Esophagus muscularis mucosa (tissue), 3 donors: ENCODE measurements at regions not wholly inside any gene's neighbourhood (a gene's known extent, or its start where the extent isn't known, plus 50 kb on each side); places are given as distances from the start of the nearest gene placed in this dataset.

ENCODE experiments used
- POLR2A ChIP-seq: fragments of 450-650 bp; IDR thresholded peaks from one replicate; pipeline ENCODE4 v1.6.1; 2017; ENCODE audit warnings: antibody characterized with exemption, moderate library complexity, mild to moderate bottlenecking, low read depth
- POLR2AphosphoS5 ChIP-seq, 2 donors: sonication (generic); formaldehyde crosslinking; IDR thresholded peaks; one replicate each; pipeline ENCODE4 v1.6.1; 2017; ENCODE audit warnings: antibody characterized with exemption in 2 of 2
- TF ChIP-seq, protein P1 (sequence below), 3 experiments: fragments of 200-600 bp in 2 of 3; fragments of 450-650 bp in 1 of 3; sonication (generic) in 2 of 3; IDR thresholded peaks; one replicate each; pipeline ENCODE4 v1.5.1; 2017 to 2019; ENCODE audit warnings: antibody characterized with exemption in 3 of 3, mild to moderate bottlenecking in 2 of 3, moderate library complexity in 1 of 3

DNA sequence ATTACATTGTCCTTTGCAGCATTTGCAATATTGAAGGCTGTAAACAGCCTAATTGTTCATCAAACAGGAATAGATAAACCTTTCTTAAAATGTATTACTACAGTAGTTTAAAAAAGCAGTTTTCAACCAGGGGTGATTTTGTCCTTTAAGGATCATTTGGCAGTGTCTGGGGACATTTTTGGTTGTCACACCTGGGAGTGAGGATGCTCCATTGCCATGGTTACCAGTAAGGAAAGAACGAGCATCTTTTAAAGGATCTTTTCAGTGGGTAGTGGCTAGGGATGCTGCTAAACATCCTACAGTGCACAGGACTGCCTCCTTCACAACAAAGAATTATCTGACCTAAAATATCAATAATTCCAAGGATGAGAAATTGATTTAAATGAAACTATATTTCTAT lies 596.3 kb downstream of the HINT1 start:
- TF ChIP-seq POLR2AphosphoS5 (IDR thresholded peaks at IDR 0.05) = no peak
- TF ChIP-seq POLR2A = no peak
- TF ChIP-seq, protein P1, sequence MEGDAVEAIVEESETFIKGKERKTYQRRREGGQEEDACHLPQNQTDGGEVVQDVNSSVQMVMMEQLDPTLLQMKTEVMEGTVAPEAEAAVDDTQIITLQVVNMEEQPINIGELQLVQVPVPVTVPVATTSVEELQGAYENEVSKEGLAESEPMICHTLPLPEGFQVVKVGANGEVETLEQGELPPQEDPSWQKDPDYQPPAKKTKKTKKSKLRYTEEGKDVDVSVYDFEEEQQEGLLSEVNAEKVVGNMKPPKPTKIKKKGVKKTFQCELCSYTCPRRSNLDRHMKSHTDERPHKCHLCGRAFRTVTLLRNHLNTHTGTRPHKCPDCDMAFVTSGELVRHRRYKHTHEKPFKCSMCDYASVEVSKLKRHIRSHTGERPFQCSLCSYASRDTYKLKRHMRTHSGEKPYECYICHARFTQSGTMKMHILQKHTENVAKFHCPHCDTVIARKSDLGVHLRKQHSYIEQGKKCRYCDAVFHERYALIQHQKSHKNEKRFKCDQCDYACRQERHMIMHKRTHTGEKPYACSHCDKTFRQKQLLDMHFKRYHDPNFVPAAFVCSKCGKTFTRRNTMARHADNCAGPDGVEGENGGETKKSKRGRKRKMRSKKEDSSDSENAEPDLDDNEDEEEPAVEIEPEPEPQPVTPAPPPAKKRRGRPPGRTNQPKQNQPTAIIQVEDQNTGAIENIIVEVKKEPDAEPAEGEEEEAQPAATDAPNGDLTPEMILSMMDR (IDR thresholded peaks at IDR 0.05) = no peak
